ENCODE measurements at regions not wholly inside any gene's neighbourhood (a gene's known extent, or its start where the extent isn't known, plus 50 kb on each side); places are given as distances from the start of the nearest gene placed in this dataset.

DNA sequence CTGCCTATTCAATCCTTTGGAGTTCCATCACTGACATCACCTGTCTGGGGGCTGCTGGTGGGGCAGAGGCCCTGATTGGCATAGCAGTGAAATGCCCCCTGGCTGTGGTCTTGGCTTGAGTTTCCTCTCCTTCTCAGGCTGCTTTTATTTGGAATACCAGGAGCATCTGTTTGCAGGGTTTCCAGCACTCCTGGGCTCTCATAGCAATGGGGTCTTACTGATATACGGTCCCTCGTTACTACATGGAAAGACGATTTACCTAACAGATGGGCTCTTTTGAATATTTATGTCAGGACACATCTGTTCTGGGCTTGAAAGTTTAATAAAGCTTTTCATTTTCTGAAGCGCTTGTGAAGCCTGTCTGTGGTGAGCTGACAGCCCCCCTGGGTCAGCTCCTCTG, 230.3 kb downstream of the SLC4A3 start:
- H2AFZ ChIP-seq (ENCODE audit: low read length): no peak overlapping the region
- H3K9me2 ChIP-seq (replicated peaks; ENCODE audit: low read depth, low read length): no peaks in the 10 kb centered on the region
- no peaks in the 10 kb centered on the region for H3K27me3 ChIP-seq (ENCODE audit: insufficient read depth, low read length, poor library complexity, severe bottlenecking)
- no peaks in the 10 kb centered on the region for H4K20me1 ChIP-seq (ENCODE audit: insufficient read depth, low read length, poor library complexity, severe bottlenecking)
- H3K4me3 ChIP-seq (ENCODE audit: low read length, poor library complexity, severe bottlenecking): no peak overlapping the region
- H3K9me3 ChIP-seq (ENCODE audit: insufficient read depth, low read depth, low read length): no peaks in the 10 kb centered on the region
- no peak overlapping the region for H3K9ac ChIP-seq (ENCODE audit: low read depth, low read length, poor library complexity, severe bottlenecking)
- H3F3A ChIP-seq (ENCODE audit: low read depth): no peaks in the 10 kb centered on the region
- H3K36me3 ChIP-seq (ENCODE audit: insufficient read depth, low read length): no peaks in the 10 kb centered on the region
- H3K79me2 ChIP-seq (ENCODE audit: insufficient read depth, low read length): no peaks in the 10 kb centered on the region
- H3K4me1 ChIP-seq (ENCODE audit: insufficient read depth, low read length, poor library complexity, severe bottlenecking): no peaks in the 10 kb centered on the region
- TF ChIP-seq, protein P1, sequence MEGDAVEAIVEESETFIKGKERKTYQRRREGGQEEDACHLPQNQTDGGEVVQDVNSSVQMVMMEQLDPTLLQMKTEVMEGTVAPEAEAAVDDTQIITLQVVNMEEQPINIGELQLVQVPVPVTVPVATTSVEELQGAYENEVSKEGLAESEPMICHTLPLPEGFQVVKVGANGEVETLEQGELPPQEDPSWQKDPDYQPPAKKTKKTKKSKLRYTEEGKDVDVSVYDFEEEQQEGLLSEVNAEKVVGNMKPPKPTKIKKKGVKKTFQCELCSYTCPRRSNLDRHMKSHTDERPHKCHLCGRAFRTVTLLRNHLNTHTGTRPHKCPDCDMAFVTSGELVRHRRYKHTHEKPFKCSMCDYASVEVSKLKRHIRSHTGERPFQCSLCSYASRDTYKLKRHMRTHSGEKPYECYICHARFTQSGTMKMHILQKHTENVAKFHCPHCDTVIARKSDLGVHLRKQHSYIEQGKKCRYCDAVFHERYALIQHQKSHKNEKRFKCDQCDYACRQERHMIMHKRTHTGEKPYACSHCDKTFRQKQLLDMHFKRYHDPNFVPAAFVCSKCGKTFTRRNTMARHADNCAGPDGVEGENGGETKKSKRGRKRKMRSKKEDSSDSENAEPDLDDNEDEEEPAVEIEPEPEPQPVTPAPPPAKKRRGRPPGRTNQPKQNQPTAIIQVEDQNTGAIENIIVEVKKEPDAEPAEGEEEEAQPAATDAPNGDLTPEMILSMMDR (conservative IDR thresholded peaks at IDR 0.05; ENCODE audit: low read length): no peak
- no peak for TF ChIP-seq EZH2phosphoT487 (IDR thresholded peaks at IDR 0.05; ENCODE audit: borderline replicate concordance)
- H3K4me2 ChIP-seq (ENCODE audit: low read depth, low read length, poor library complexity, severe bottlenecking): no peak overlapping the region

DNA sequence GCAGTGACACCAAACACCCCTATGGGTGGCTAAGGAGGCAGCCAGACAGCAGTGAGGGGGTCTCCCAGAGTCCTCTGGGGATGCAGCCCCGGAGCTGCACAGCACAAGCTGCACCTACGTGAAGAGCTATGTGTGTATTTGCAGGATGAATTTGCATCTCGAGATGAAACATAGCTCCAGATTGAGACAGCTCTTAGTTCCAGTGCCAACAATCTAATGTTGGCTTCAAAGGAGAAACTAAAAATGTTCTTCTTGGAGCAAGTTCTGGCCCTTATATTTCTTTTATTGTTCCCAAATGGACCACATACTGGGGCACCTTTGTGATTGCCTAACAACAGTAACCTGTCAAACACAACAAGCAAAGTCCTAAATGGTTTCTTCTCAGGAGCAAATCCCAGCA, 233.9 kb downstream of the SLC4A3 start:
- H3K4me1 ChIP-seq (ENCODE audit: insufficient read depth, low read length, poor library complexity, severe bottlenecking): no peaks in the 10 kb centered on the region
- no peak overlapping the region for H3K9ac ChIP-seq (ENCODE audit: low read depth, low read length, poor library complexity, severe bottlenecking)
- H3K9me2 ChIP-seq (replicated peaks; ENCODE audit: low read depth, low read length): no peaks in the 10 kb centered on the region
- H3K36me3 ChIP-seq (ENCODE audit: insufficient read depth, low read length): no peaks in the 10 kb centered on the region
- no peaks in the 10 kb centered on the region for H3K27me3 ChIP-seq (ENCODE audit: insufficient read depth, low read length, poor library complexity, severe bottlenecking)
- no peaks in the 10 kb centered on the region for H4K20me1 ChIP-seq (ENCODE audit: insufficient read depth, low read length, poor library complexity, severe bottlenecking)
- no peaks in the 10 kb centered on the region for H3K79me2 ChIP-seq (ENCODE audit: insufficient read depth, low read length)
- no peak overlapping the region for H3K4me2 ChIP-seq (ENCODE audit: low read depth, low read length, poor library complexity, severe bottlenecking)
- H3F3A ChIP-seq (ENCODE audit: low read depth): no peaks in the 10 kb centered on the region
- no peak overlapping the region for H2AFZ ChIP-seq (ENCODE audit: low read length)
- no peaks in the 10 kb centered on the region for H3K9me3 ChIP-seq (ENCODE audit: insufficient read depth, low read depth, low read length)
- no peak overlapping the region for H3K4me3 ChIP-seq (ENCODE audit: low read length, poor library complexity, severe bottlenecking)
- no peak for TF ChIP-seq EZH2phosphoT487 (IDR thresholded peaks at IDR 0.05; ENCODE audit: borderline replicate concordance)
- TF ChIP-seq, protein P1 (conservative IDR thresholded peaks at IDR 0.05; ENCODE audit: low read length): no peak

DNA sequence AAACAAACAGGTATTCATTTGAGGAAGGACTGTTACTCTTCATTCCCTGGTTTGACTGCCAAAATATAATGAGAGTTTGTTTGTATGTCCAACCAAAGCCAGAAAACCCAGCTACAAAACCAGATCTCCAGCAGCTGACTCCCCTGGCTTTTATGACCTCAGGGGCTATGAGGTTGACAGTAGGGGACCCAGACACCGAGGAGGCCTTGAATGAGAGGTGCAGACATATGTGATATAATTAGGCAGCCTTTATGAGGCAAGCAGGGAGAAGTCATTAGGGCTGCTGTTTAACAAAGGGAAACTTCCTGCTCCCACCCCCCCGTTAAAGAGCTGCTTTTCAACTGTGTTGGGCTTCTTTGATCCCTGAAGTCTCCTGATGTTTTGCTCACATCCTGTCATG, 236.7 kb downstream of the SLC4A3 start:
- Histone ChIP-seq H3F3A (ENCODE audit: low read depth) (no peaks in the 10 kb centered on the region), H3K4me2 (ENCODE audit: low read depth, low read length, poor library complexity, severe bottlenecking) (no peak overlapping the region), H3K79me2 (ENCODE audit: insufficient read depth, low read length) (no peaks in the 10 kb centered on the region), H4K20me1 (ENCODE audit: insufficient read depth, low read length, poor library complexity, severe bottlenecking) (no peaks in the 10 kb centered on the region), H3K9me3 (ENCODE audit: insufficient read depth, low read depth, low read length) (no peaks in the 10 kb centered on the region), H3K27me3 (ENCODE audit: insufficient read depth, low read length, poor library complexity, severe bottlenecking) (no peaks in the 10 kb centered on the region), H3K9ac (ENCODE audit: low read depth, low read length, poor library complexity, severe bottlenecking) (no peak overlapping the region), H3K4me1 (ENCODE audit: insufficient read depth, low read length, poor library complexity, severe bottlenecking) (no peaks in the 10 kb centered on the region), H2AFZ (ENCODE audit: low read length) (no peak overlapping the region), H3K9me2 (replicated peaks; ENCODE audit: low read depth, low read length) (no peaks in the 10 kb centered on the region), H3K36me3 (ENCODE audit: insufficient read depth, low read length) (no peaks in the 10 kb centered on the region), H3K4me3 (ENCODE audit: low read length, poor library complexity, severe bottlenecking) (no peak overlapping the region)
- TF ChIP-seq EZH2phosphoT487 (IDR thresholded peaks at IDR 0.05; ENCODE audit: borderline replicate concordance): no peak
- TF ChIP-seq, protein P1 (conservative IDR thresholded peaks at IDR 0.05; ENCODE audit: low read length): no peak

Data from Loucy (cell line).